Adrenal gland (tissue), 5 donors: ENCODE measurements at regions not wholly inside any gene's neighbourhood (a gene's known extent, or its start where the extent isn't known, plus 50 kb on each side); places are given as distances from the start of the nearest gene placed in this dataset.

Source experiments
- POLR2A ChIP-seq, 2 donors: fragments of 450-650 bp; IDR thresholded peaks; one replicate each; pipeline ENCODE4 v1.6.1; 2017; ENCODE audit warnings: antibody characterized with exemption in 2 of 2, mild to moderate bottlenecking in 2 of 2, moderate library complexity in 1 of 2
- TF ChIP-seq, protein P1 (sequence below), 6 experiments: fragments of 450-650 bp in 4 of 6; fragments of 200-600 bp in 2 of 6; sonication (generic) in 1 of 6; IDR thresholded peaks; 1 replicate in 5 of 6; 2 replicates in 1 of 6; pipeline versions ENCODE4 v1.5.1 to v1.8.0; 2016 to 2021; ENCODE audit warnings: antibody characterized with exemption in 6 of 6, mild to moderate bottlenecking in 2 of 6, moderate library complexity in 1 of 6
- donor health status: DM: no; HTN: no; CAD: no.

DNA sequence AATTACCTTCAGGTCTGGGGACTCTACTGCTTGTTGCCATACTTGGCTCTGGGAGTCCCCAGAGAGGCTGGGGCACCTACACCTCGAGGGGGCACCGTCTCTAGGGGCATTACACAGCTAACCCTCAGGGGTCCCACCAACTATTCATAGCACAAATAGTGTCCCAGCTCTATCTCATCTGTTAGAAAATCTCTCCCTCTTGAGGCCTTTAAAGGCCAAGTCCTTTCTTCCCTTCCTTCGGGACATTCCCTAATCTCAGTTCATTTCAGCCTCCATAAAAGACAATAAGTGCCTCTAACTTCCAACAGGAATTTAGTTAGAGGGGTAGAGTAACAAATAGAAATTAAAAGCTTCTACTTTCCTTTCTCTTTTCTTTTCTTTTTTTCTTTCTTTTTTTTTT, 55.8 kb upstream of the SORBS2 start:
- TF ChIP-seq, protein P1, sequence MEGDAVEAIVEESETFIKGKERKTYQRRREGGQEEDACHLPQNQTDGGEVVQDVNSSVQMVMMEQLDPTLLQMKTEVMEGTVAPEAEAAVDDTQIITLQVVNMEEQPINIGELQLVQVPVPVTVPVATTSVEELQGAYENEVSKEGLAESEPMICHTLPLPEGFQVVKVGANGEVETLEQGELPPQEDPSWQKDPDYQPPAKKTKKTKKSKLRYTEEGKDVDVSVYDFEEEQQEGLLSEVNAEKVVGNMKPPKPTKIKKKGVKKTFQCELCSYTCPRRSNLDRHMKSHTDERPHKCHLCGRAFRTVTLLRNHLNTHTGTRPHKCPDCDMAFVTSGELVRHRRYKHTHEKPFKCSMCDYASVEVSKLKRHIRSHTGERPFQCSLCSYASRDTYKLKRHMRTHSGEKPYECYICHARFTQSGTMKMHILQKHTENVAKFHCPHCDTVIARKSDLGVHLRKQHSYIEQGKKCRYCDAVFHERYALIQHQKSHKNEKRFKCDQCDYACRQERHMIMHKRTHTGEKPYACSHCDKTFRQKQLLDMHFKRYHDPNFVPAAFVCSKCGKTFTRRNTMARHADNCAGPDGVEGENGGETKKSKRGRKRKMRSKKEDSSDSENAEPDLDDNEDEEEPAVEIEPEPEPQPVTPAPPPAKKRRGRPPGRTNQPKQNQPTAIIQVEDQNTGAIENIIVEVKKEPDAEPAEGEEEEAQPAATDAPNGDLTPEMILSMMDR (IDR thresholded peaks at IDR 0.05): no peak
- no peak for TF ChIP-seq POLR2A (IDR thresholded peaks at IDR 0.05)
